SK-N-SH treated with all-trans-retinoic acid at 6 μM for 48 hours (cell line): ENCODE measurements at regions not wholly inside any gene's neighbourhood (a gene's known extent, or its start where the extent isn't known, plus 50 kb on each side); places are given as distances from the start of the nearest gene placed in this dataset.

Source experiments
- ARNTL ChIP-seq: fragments of 450-650 bp; formaldehyde crosslinking; IDR thresholded peaks from 2 replicates; pipeline ENCODE4 v1.5.0; 2020; ENCODE audit warnings: low read depth, mild to moderate bottlenecking, moderate library complexity, borderline replicate concordance
- ESRRG ChIP-seq: fragments of 250-450 bp; sonication (Bioruptor Pico); IDR thresholded peaks from 2 replicates; pipeline ENCODE4 v1.6.1; 2021; ENCODE audit warnings: mild to moderate bottlenecking
- GLIS3 ChIP-seq: fragments of 250-450 bp; sonication (Bioruptor Pico); IDR thresholded peaks from 2 replicates; pipeline ENCODE4 v1.5.0; 2020; ENCODE audit warnings: mild to moderate bottlenecking, moderate library complexity
- OSR1 ChIP-seq: fragments of 250-450 bp; sonication (Bioruptor Pico); IDR thresholded peaks from 2 replicates; pipeline ENCODE4 v1.8.0; 2022; ENCODE audit warnings: moderate library complexity, mild to moderate bottlenecking, inconsistent platforms
- RARB ChIP-seq: fragments of 250-450 bp; sonication (Bioruptor Pico); IDR thresholded peaks from 2 replicates; pipeline ENCODE4 v1.8.0; 2021; ENCODE audit warnings: mild to moderate bottlenecking, moderate library complexity
- SNAI2 ChIP-seq: fragments of 250-450 bp; sonication (Bioruptor Pico); IDR thresholded peaks from 2 replicates; pipeline ENCODE4 v1.5.0; 2020; ENCODE audit warnings: mild to moderate bottlenecking, moderate library complexity
- TOX ChIP-seq: fragments of 250-450 bp; sonication (Bioruptor Pico); IDR thresholded peaks from 2 replicates; pipeline ENCODE4 v1.8.0; 2021; ENCODE audit warnings: mild to moderate bottlenecking, moderate library complexity, borderline replicate concordance
- ZFP3 ChIP-seq: fragments of 250-450 bp; sonication (Bioruptor Pico); IDR thresholded peaks from 2 replicates; pipeline ENCODE4 v1.5.0; 2020; ENCODE audit warnings: mild to moderate bottlenecking, moderate library complexity
- ZFP30 ChIP-seq: fragments of 450-650 bp; formaldehyde crosslinking; IDR thresholded peaks from 2 replicates; pipeline ENCODE4 v1.5.0; 2022; ENCODE audit warnings: mild to moderate bottlenecking, moderate library complexity
- ZNF565 ChIP-seq: fragments of 450-650 bp; formaldehyde crosslinking; conservative IDR thresholded peaks from 2 replicates; pipeline ENCODE4 v1.5.0; 2020; ENCODE audit warnings: low read depth, mild to moderate bottlenecking, moderate library complexity
- TF ChIP-seq, protein P1 (sequence below): fragments of 250-450 bp; sonication (Bioruptor Pico); IDR thresholded peaks from 2 replicates; pipeline ENCODE4 v1.8.0; 2021; ENCODE audit warnings: low read depth, mild to moderate bottlenecking, moderate library complexity, borderline replicate concordance
- TF ChIP-seq, protein P2 (sequence below): fragments of 250-450 bp; sonication (Bioruptor Pico); IDR thresholded peaks from 2 replicates; pipeline ENCODE4 v1.5.1; 2020; ENCODE audit warnings: low read depth, mild to moderate bottlenecking, moderate library complexity

DNA sequence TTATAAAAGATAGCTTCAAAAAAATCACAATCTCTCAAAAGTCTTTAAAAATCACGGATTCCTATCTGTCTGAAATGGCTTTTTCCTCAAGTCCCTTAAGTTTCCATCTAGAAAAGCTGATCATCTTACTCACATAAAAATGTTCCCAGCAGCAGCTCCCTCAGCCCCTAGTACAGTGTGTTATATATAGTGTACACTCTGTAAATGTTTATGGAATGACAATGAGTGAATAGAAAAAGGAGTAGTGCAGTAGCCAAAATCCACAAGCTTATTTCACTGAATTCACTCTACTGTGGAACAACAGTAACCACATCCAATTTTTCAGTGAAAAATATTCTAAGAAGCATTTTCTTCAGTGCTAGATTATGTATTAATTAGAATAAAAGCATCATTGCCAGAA lies 609.4 kb downstream of the DTWD2 start:
- TF ChIP-seq ESRRG (CRISPR knock-in tag) = no peak
- TF ChIP-seq, protein P1, sequence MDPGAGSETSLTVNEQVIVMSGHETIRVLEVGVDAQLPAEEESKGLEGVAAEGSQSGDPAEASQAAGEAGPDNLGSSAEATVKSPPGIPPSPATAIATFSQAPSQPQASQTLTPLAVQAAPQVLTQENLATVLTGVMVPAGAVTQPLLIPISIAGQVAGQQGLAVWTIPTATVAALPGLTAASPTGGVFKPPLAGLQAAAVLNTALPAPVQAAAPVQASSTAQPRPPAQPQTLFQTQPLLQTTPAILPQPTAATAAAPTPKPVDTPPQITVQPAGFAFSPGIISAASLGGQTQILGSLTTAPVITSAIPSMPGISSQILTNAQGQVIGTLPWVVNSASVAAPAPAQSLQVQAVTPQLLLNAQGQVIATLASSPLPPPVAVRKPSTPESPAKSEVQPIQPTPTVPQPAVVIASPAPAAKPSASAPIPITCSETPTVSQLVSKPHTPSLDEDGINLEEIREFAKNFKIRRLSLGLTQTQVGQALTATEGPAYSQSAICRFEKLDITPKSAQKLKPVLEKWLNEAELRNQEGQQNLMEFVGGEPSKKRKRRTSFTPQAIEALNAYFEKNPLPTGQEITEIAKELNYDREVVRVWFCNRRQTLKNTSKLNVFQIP = no peak
- no peak for TF ChIP-seq ZNF565 (CRISPR knock-in tag)
- no peak for TF ChIP-seq RARB
- TF ChIP-seq, protein P2, sequence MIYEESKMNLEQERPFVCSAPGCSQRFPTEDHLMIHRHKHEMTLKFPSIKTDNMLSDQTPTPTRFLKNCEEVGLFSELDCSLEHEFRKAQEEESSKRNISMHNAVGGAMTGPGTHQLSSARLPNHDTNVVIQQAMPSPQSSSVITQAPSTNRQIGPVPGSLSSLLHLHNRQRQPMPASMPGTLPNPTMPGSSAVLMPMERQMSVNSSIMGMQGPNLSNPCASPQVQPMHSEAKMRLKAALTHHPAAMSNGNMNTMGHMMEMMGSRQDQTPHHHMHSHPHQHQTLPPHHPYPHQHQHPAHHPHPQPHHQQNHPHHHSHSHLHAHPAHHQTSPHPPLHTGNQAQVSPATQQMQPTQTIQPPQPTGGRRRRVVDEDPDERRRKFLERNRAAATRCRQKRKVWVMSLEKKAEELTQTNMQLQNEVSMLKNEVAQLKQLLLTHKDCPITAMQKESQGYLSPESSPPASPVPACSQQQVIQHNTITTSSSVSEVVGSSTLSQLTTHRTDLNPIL (CRISPR knock-in tag) = no peak
- no peak for TF ChIP-seq SNAI2 (CRISPR knock-in tag)
- no peak for TF ChIP-seq TOX (CRISPR knock-in tag)
- TF ChIP-seq ARNTL (CRISPR knock-in tag) = no peak
- TF ChIP-seq OSR1 (CRISPR knock-in tag) = no peak
- no peak for TF ChIP-seq ZFP30 (CRISPR knock-in tag)
- TF ChIP-seq GLIS3 = no peak
- TF ChIP-seq ZFP3 = no peak
